Ascending aorta (tissue), 2 donors: ENCODE measurements at regions not wholly inside any gene's neighbourhood (a gene's known extent, or its start where the extent isn't known, plus 50 kb on each side); places are given as distances from the start of the nearest gene placed in this dataset.

ENCODE experiments used
- DNase-seq, 2 donors: peaks; one replicate each; pipeline ENCODE4 v3.0.0-alpha.2; 2019; ENCODE audit warnings: low spot score in 2 of 2
- H3K27ac ChIP-seq, 2 donors: fragments of 200-600 bp; sonication (generic); one replicate each; pipeline ENCODE4 v1.5.1; 2016 to 2017; ENCODE audit warnings: mild to moderate bottlenecking in 1 of 2
- H3K27me3 ChIP-seq: fragments of 200-600 bp; sonication (generic); one replicate; pipeline ENCODE4 v1.5.1; 2017
- H3K36me3 ChIP-seq, 2 donors: fragments of 200-600 bp; sonication (generic); one replicate each; pipeline ENCODE4 v1.5.1; 2016
- H3K4me1 ChIP-seq, 2 donors: fragments of 200-600 bp; sonication (generic); one replicate each; pipeline ENCODE4 v1.5.1; 2016 to 2017; ENCODE audit warnings: mild to moderate bottlenecking in 1 of 2
- H3K4me3 ChIP-seq, 2 donors: fragments of 200-600 bp; sonication (generic); one replicate each; pipeline ENCODE4 v1.5.1; 2016 to 2017; ENCODE audit warnings: mild to moderate bottlenecking in 1 of 2
- H3K9me3 ChIP-seq, 2 donors: fragments of 200-600 bp; sonication (generic); one replicate each; pipeline ENCODE4 v1.5.1; 2016
- CTCF ChIP-seq, 3 experiments: fragments of 200-600 bp in 2 of 3; fragments of 450-650 bp in 1 of 3; sonication (generic) in 2 of 3; IDR thresholded peaks; one replicate each; pipeline ENCODE4 v1.5.1; 2016 to 2019; ENCODE audit warnings: antibody characterized with exemption in 3 of 3, mild to moderate bottlenecking in 1 of 3, moderate library complexity in 1 of 3
- intact Hi-C: fragments of 100-400 bp; cut with DNase I; formaldehyde crosslinking; loops from one replicate; pipeline ENCODE4 v1.15.1; 2023

DNA sequence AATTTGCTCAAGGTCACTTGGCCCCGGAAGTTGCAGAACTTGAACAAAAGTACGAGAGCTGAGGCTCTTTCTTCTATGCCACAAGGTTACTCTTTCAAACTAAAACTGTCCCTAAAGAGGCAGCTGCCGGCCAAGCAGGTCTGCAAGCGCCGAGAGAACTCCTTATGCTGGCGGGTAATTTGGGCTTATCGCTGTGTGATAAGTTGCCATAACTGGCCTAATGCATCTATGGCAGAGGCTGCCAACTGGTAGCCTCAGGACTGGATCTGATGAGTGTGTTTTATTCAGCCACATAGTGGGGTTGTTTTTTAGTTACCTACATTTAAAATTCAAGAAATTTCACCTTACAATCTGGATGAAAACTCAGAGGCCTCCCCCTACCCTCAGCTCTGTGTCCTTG is 68.1 kb upstream of the SPOCK1 start:
- H3K27me3 ChIP-seq = no peaks in the 10 kb centered on the region
- H3K27ac ChIP-seq = no peak overlapping the region
- H3K36me3 ChIP-seq = no peaks in the 10 kb centered on the region
- no peak for TF ChIP-seq CTCF (IDR thresholded peaks at IDR 0.05)
- DNase-seq = no peak
- H3K4me1 ChIP-seq = peaks cover 0 to 3% of the 10 kb centered on the region in 2 donors
- H3K9me3 ChIP-seq = no peaks in the 10 kb centered on the region
- intact Hi-C loops = loop anchor here (10.0 kb wide), 1 partner anchor 1212 kb away; no protein-coding TSS in a partner anchor
- H3K4me3 ChIP-seq = no peak overlapping the region

DNA sequence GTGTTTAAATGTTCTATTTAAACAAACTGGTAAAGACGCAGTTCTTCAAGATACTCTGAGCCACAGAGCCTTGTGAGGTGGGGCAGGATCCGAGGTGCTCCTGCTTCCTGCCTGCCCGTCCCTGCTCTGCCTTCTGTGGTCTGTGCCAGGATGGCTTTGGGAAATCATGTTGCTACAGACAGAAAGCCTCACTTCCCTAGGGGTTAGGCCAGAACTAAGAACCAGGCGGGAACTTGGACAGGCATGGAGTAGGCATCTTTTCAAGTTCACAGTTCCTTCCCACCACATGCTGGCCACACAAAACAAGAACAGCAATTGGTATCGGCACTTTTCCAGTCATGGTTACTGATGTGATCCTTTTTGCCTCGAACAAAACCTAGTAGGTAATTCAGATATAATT is 67.7 kb upstream of the SPOCK1 start:
- no peak for DNase-seq
- no peak for TF ChIP-seq CTCF (IDR thresholded peaks at IDR 0.05)
- H3K27ac ChIP-seq = no peak overlapping the region
- no peak overlapping the region for H3K4me3 ChIP-seq
- H3K27me3 ChIP-seq = no peaks in the 10 kb centered on the region
- H3K4me1 ChIP-seq = peaks cover 0 to 3% of the 10 kb centered on the region in 2 donors
- H3K9me3 ChIP-seq = no peaks in the 10 kb centered on the region
- intact Hi-C loops = loop anchor here (10.0 kb wide), 1 partner anchor 1212 kb away; no protein-coding TSS in a partner anchor
- H3K36me3 ChIP-seq = no peaks in the 10 kb centered on the region

DNA sequence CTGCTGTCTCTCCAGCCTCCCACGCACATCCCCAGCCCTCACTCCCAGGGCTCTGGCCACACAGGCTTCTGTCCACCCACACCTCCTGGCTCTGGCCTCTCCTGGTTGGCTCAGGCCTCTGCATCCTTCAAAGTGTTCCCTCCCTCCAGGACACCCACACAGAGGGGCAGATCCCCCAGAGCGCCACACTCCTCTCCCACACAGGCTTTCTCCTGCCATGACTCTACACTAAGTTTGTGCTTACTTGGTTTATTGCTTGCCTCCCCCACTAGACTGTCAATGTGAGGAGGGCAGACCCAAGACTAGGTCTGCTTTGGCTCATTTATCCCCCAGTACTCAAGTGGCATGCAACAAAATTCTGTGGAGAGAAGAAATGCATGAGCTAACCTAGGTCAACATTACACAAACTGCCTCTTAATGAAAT is 67.0 kb upstream of the SPOCK1 start:
- no peak overlapping the region for H3K27ac ChIP-seq
- intact Hi-C loops = loop anchor here (10.0 kb wide), 1 partner anchor 1211 kb away; no protein-coding TSS in a partner anchor
- no peaks in the 10 kb centered on the region for H3K27me3 ChIP-seq
- H3K9me3 ChIP-seq = no peaks in the 10 kb centered on the region
- H3K4me1 ChIP-seq = peaks cover 0 to 3% of the 10 kb centered on the region in 2 donors
- DNase-seq = no peak
- no peak for TF ChIP-seq CTCF (IDR thresholded peaks at IDR 0.05)
- H3K36me3 ChIP-seq = no peaks in the 10 kb centered on the region
- H3K4me3 ChIP-seq = no peak overlapping the region

GRCh38 chr5:137565450-137565849 is 66.3 kb upstream of the SPOCK1 start:
- H3K27me3 ChIP-seq = no peaks in the 10 kb centered on the region
- intact Hi-C loops = loop anchor here (10.0 kb wide), 1 partner anchor 1211 kb away; no protein-coding TSS in a partner anchor
- no peak for TF ChIP-seq CTCF (IDR thresholded peaks at IDR 0.05)
- no peaks in the 10 kb centered on the region for H3K9me3 ChIP-seq
- H3K27ac ChIP-seq = no peak overlapping the region
- peaks cover 0 to 3% of the 10 kb centered on the region in 2 donors for H3K4me1 ChIP-seq
- H3K4me3 ChIP-seq = no peak overlapping the region
- H3K36me3 ChIP-seq = no peaks in the 10 kb centered on the region
- DNase-seq = no peak

- Histone ChIP-seq H3K4me3 (no peak overlapping the region), H3K4me1 (peaks cover 0 to 3% of the 10 kb centered on the region in 2 donors), H3K36me3 (no peaks in the 10 kb centered on the region), H3K27me3 (no peaks in the 10 kb centered on the region), H3K27ac (no peak overlapping the region), H3K9me3 (no peaks in the 10 kb centered on the region)
- intact Hi-C loops = loop anchor here (10.0 kb wide), 1 partner anchor 1210 kb away; no protein-coding TSS in a partner anchor
- no peak for TF ChIP-seq CTCF (IDR thresholded peaks at IDR 0.05)
- no peak for DNase-seq
Measured at GRCh38 chr5:137564398-137564961, 65.4 kb upstream of the SPOCK1 start.
